ENCODE measurements at regions not wholly inside any gene's neighbourhood (a gene's known extent, or its start where the extent isn't known, plus 50 kb on each side); places are given as distances from the start of the nearest gene placed in this dataset.

DNA sequence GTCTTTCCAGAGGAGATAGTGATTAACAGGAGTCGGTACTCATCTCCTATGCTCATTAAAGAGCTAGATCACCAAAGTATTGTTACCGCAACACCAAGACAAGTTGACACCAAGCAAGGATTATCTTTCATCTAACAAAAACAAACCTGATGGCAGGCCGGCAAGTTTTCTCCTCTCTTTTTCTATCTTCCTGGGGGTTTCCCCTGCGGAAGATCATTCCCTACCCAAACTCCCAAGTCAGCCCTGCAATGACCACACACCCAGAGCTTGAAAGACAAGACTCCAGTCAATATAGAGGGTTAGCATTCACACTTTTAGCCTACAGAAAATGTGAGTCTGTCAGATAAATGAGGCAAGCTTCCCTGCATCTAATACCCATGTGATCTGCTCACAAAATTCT lies 312.1 kb downstream of the SOX9 start:
- intact Hi-C loops (cut with micrococcal nuclease; ENCODE audit: unreplicated experiment) = loop anchor here (5.0 kb wide), 1 partner anchor 311 kb away; the partner anchor contains the start of gene SOX9
- Histone ChIP-seq H3K27ac (ENCODE audit: low read depth, low read length, poor library complexity, severe bottlenecking) (no peak overlapping the region), H3K4me1 (ENCODE audit: insufficient read depth, low read length, poor library complexity, severe bottlenecking) (peaks cover 20% of the 10 kb centered on the region), H3K27me3 (replicated peaks; ENCODE audit: insufficient read depth, low read depth, low read length, poor library complexity) (no peaks in the 10 kb centered on the region), H3K4me3 (ENCODE audit: low read depth, low read length, poor library complexity, severe bottlenecking) (no peak overlapping the region), H3K9me3 (ENCODE audit: low read depth, low read length, poor library complexity, severe bottlenecking) (no peaks in the 10 kb centered on the region), H3K36me3 (ENCODE audit: insufficient read depth, low read length, poor library complexity, severe bottlenecking) (no peaks in the 10 kb centered on the region)
- no TSS peak for BruUV-seq (replicated peaks)
- ChIA-PET CTCF (no interaction called here), POLR2A (ENCODE audit: low non-redundant PET) (no interaction called here)
- TF ChIP-seq CTCF (conservative IDR thresholded peaks at IDR 0.05; ENCODE audit: low read depth, low read length) = no peak
- no peak for TF ChIP-seq EZH2 (IDR thresholded peaks at IDR 0.05; ENCODE audit: borderline replicate concordance, low read depth, low read length, poor library complexity, severe bottlenecking)
- DNase-seq (ENCODE audit: low spot score) = no peak

GRCh38 chr17:72433797-72434196 lies 313.0 kb downstream of the SOX9 start:
- H3K4me3 ChIP-seq (ENCODE audit: low read depth, low read length, poor library complexity, severe bottlenecking) = no peak overlapping the region
- CTCF ChIA-PET = no interaction called here
- no peak overlapping the region for H3K27ac ChIP-seq (ENCODE audit: low read depth, low read length, poor library complexity, severe bottlenecking)
- no peak for DNase-seq (ENCODE audit: low spot score)
- H3K36me3 ChIP-seq (ENCODE audit: insufficient read depth, low read length, poor library complexity, severe bottlenecking) = no peaks in the 10 kb centered on the region
- intact Hi-C loops (cut with micrococcal nuclease; ENCODE audit: unreplicated experiment) = loop anchor here (5.0 kb wide), 1 partner anchor 311 kb away; the partner anchor contains the start of gene SOX9
- no peaks in the 10 kb centered on the region for H3K27me3 ChIP-seq (replicated peaks; ENCODE audit: insufficient read depth, low read depth, low read length, poor library complexity)
- POLR2A ChIA-PET (ENCODE audit: low non-redundant PET) = interaction anchor here (0.7 kb wide), 1 partner anchor 29 kb away, joined by 3 read pairs; no protein-coding TSS in a partner anchor
- no peaks in the 10 kb centered on the region for H3K9me3 ChIP-seq (ENCODE audit: low read depth, low read length, poor library complexity, severe bottlenecking)
- peaks cover 14% of the 10 kb centered on the region for H3K4me1 ChIP-seq (ENCODE audit: insufficient read depth, low read length, poor library complexity, severe bottlenecking)
- BruUV-seq (replicated peaks) = no TSS peak
- TF ChIP-seq CTCF (conservative IDR thresholded peaks at IDR 0.05; ENCODE audit: low read depth, low read length) = no peak
- no peak for TF ChIP-seq EZH2 (IDR thresholded peaks at IDR 0.05; ENCODE audit: borderline replicate concordance, low read depth, low read length, poor library complexity, severe bottlenecking)

DNA sequence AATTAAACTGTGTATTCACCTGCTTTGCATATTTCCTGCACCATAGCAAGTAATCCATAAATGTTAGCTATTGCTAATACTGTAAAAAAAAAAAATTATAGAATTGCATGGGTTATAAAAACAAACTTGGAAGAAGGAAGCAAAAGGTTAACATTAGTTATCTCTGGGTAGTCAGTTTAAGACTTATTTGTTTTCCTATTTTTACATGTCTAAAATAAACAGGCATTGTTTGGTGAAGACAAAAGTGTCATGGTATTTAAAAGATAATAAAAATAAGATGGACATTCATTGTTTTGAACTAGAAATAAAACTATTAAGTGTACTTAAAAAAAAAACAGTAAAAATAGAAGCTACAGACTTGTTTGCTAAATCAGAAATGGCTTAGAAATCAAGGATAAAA lies 313.8 kb downstream of the SOX9 start:
- ChIA-PET POLR2A (ENCODE audit: low non-redundant PET) (interaction anchor here (0.7 kb wide), 1 partner anchor 1054 kb away, joined by 4 read pairs; no protein-coding TSS in a partner anchor), CTCF (interaction anchor here (0.5 kb wide), 1 partner anchor 68 kb away, joined by 4 read pairs; no protein-coding TSS in a partner anchor)
- intact Hi-C loops (cut with micrococcal nuclease; ENCODE audit: unreplicated experiment) = loop anchor here (5.0 kb wide), 1 partner anchor 312 kb away; the partner anchor contains the start of gene SOX9

More for the DNA sequence above, 313.8 kb downstream of the SOX9 start:
- peaks cover 14% of the 10 kb centered on the region for H3K4me1 ChIP-seq (ENCODE audit: insufficient read depth, low read length, poor library complexity, severe bottlenecking)
- no peaks in the 10 kb centered on the region for H3K9me3 ChIP-seq (ENCODE audit: low read depth, low read length, poor library complexity, severe bottlenecking)
- no peak overlapping the region for H3K4me3 ChIP-seq (ENCODE audit: low read depth, low read length, poor library complexity, severe bottlenecking)
- H3K27me3 ChIP-seq (replicated peaks; ENCODE audit: insufficient read depth, low read depth, low read length, poor library complexity) = no peaks in the 10 kb centered on the region
- no peak for DNase-seq (ENCODE audit: low spot score)
- no peak overlapping the region for H3K27ac ChIP-seq (ENCODE audit: low read depth, low read length, poor library complexity, severe bottlenecking)
- no peaks in the 10 kb centered on the region for H3K36me3 ChIP-seq (ENCODE audit: insufficient read depth, low read length, poor library complexity, severe bottlenecking)
- TF ChIP-seq EZH2 (IDR thresholded peaks at IDR 0.05; ENCODE audit: borderline replicate concordance, low read depth, low read length, poor library complexity, severe bottlenecking) (no peak), CTCF (conservative IDR thresholded peaks at IDR 0.05; ENCODE audit: low read depth, low read length) (no peak)
- no TSS peak for BruUV-seq (replicated peaks)

Measured in A673 (cell line).